SKM-1 treated with dmso at 0.1 percent for 144 hours (cell line): ENCODE measurements at regions not wholly inside any gene's neighbourhood (a gene's known extent, or its start where the extent isn't known, plus 50 kb on each side); places are given as distances from the start of the nearest gene placed in this dataset.

Experiments
- DNase-seq: peaks from one replicate; lab custom pipeline; 2025; ENCODE audit not compliant: unreplicated experiment; lab: John Stamatoyannopoulos, UW

- DNase-seq, result no peak
Observed at GRCh38 chr13:59330764-59331163, 833.0 kb downstream of the DIAPH3 start.

GRCh38 chr13:59332966-59333365, 830.8 kb downstream of the DIAPH3 start:
- DNase-seq, result no peak

GRCh38 chr13:59337070-59337469, 826.7 kb downstream of the DIAPH3 start:
- no peak for DNase-seq

GRCh38 chr13:59340151-59340550, 823.6 kb downstream of the DIAPH3 start:
- DNase-seq, result no peak

GRCh38 chr13:59340581-59340980, 823.1 kb downstream of the DIAPH3 start:
- no peak for DNase-seq

GRCh38 chr13:59342400-59342799, 821.3 kb downstream of the DIAPH3 start:
- DNase-seq, result no peak

- DNase-seq, result no peak
Observed at GRCh38 chr13:59343132-59343531, 820.6 kb downstream of the DIAPH3 start.

GRCh38 chr13:59343993-59344822, 819.5 kb downstream of the DIAPH3 start:
- DNase-seq, result no peak

- no peak for DNase-seq
Observed at GRCh38 chr13:59345311-59345710, 818.4 kb downstream of the DIAPH3 start.

GRCh38 chr13:59346999-59347723, 816.6 kb downstream of the DIAPH3 start:
- no peak for DNase-seq

- DNase-seq, result no peak
Observed at GRCh38 chr13:59348617-59349016, 815.1 kb downstream of the DIAPH3 start.

- no peak for DNase-seq
Observed at GRCh38 chr13:59352600-59352999, 811.1 kb downstream of the DIAPH3 start.

GRCh38 chr13:59354665-59355369, 808.9 kb downstream of the DIAPH3 start:
- DNase-seq, result peak; percentile 72

- DNase-seq, result no peak
Observed at GRCh38 chr13:59356607-59357006, 807.1 kb downstream of the DIAPH3 start.

GRCh38 chr13:59358014-59358413, 805.7 kb downstream of the DIAPH3 start:
- DNase-seq, result peak; percentile 29

- peak; percentile 66 for DNase-seq
Observed at GRCh38 chr13:59360108-59360507, 803.6 kb downstream of the DIAPH3 start.

- no peak for DNase-seq
Observed at GRCh38 chr13:59360916-59361315, 802.8 kb downstream of the DIAPH3 start.

GRCh38 chr13:59363313-59363712, 800.4 kb downstream of the DIAPH3 start:
- no peak for DNase-seq

GRCh38 chr13:59363947-59364346, 799.8 kb downstream of the DIAPH3 start:
- DNase-seq, result no peak

- no peak for DNase-seq
Observed at GRCh38 chr13:59364641-59365085, 799.1 kb downstream of the DIAPH3 start.

GRCh38 chr13:59367467-59367866, 796.3 kb downstream of the DIAPH3 start:
- DNase-seq, result no peak

GRCh38 chr13:59367904-59368303, 795.8 kb downstream of the DIAPH3 start:
- no peak for DNase-seq
